GM18867 (cell line): ENCODE measurements at regions not wholly inside any gene's neighbourhood (a gene's known extent, or its start where the extent isn't known, plus 50 kb on each side); places are given as distances from the start of the nearest gene placed in this dataset.
A peak's percentile ranks its signal among the peaks of the same experiment; 100 is the strongest.

Experiments used
- ATAC-seq: cut with Tn5 transposase; IDR thresholded peaks from one replicate; pipeline ENCODE4 v1.9.1; 2021; ENCODE audit warnings: mild to moderate bottlenecking, moderate library complexity; ENCODE audit not compliant: unreplicated experiment

GRCh38 chr5:143511736-143512135 is 108.2 kb upstream of the NR3C1 start:
- no peak for ATAC-seq

DNA sequence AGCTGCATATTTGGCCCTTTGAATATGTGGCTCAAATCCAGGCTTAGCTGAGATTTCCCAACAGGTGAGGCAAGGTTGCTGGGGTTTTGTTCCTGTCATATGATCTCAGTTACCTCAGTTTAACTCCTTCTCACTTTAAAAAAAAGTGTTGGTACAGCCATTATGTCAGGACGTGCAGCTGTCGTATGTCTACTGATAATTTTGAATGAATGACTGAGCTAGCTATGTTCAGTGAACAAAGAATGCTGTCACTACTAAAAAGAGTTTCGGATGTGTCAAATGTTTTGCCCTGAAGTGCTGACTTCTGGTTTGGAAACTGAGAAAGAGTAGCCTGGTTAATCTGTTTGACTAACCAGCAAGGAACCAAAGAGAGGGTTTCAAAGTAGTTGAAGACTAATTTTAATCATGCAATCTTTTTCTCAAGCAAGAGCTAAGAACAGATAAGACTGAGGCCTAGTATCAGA is 106.3 kb upstream of the NR3C1 start:
- peak; percentile 96 for ATAC-seq

DNA sequence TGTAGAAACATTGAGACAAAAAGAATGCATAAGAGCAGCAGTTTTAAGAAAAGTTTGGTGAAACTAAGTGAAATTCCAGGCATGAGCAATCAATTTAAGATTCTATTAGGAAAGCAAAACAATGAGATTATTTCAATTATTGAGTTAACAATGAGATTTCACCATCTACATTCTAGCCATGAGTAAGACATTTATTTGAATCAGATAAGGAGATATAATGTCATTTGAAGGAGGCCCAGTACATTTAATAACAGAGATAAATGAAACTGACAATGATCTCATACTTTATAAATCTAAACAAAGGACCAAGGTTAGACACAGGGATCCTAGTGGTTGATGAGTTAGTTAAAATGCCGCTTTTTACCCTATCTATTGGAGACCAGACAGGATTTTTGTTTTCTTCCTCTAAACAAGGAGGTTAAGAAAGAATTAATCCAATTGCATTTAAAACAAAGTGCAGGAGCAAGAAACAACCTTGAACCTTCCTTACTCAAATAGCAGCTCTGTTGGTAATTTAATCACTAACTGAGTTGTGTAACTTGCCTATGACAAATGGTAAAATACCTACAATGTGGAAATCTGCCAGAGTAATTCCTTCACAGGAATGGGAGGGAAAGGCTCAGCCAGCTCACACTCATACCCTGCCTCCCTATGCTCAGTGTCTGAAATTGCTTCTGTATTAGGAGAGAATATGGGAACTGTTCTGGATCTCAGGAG is 103.5 kb upstream of the NR3C1 start:
- no peak for ATAC-seq

GRCh38 chr5:143505934-143506333 is 102.4 kb upstream of the NR3C1 start:
- no peak for ATAC-seq

GRCh38 chr5:143505354-143505753 is 101.9 kb upstream of the NR3C1 start:
- no peak for ATAC-seq

DNA sequence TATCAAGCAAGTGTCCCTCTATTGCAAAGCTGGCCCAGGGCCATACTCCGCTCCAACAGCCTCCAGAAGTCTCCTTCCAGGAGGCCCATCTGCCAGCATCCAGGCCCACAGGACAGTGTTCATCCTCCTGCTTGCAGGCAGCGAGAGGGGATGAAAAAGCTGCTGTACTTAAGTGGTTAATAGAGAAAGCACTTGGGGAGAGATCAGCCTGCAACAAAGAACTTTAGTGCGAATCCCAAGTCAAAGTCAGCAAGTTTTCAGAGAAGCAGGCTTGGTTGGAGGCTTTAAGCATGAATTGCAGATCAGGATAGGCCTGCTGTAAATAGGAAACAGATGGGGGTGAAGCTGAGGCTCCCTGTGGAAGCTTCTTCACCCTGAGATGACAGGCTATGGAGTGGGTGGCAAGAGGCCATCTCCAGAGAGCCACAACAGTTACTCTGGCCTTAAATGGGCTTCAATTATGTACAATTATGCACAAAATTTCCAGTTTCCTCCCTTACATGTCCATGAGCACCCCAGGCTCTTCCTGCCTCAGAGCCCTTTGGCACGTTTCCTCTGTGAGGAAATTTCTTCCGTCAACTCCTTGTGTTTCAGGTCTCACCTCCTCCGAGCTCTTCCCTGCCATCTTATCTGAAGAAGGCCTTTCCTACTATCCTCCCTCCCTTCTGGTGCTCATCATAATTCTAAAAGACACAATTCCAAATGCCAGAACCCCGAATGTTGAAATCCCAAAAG is 98.0 kb upstream of the NR3C1 start:
- no peak for ATAC-seq

DNA sequence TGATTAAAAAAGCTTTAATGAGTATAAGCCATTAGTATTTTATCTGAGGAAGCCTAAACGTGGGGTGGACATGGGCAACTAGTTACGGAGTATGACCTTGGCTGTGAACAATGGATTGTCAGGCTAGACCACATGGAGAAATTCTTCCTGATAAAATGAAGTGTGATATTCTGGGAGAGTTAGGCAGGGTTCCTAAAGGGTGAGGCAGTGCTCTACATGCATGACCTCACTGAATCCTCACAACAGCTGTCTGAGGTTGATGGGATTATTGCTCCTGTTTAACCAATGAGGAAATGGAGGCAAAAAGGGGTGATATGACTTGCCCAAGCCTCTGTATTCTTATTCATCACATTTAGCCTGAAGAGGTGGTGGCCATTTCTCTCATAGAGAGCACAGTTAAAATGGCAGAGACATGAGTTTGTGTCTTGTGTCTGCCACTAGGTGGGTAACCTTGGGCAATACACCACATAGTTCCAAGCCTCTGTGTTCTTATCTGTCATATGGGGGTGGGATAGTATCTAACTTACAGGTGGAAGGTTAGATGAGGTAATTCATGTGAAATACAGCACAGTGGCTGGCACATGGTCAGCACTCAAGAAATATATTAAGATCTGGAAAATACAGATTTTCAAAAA is 96.1 kb upstream of the NR3C1 start:
- ATAC-seq: no peak

GRCh38 chr5:143498821-143499220 is 95.3 kb upstream of the NR3C1 start:
- no peak for ATAC-seq

- no peak for ATAC-seq
Observed at GRCh38 chr5:143497749-143498148, 94.3 kb upstream of the NR3C1 start.

GRCh38 chr5:143496943-143497342 is 93.5 kb upstream of the NR3C1 start:
- ATAC-seq: no peak

DNA sequence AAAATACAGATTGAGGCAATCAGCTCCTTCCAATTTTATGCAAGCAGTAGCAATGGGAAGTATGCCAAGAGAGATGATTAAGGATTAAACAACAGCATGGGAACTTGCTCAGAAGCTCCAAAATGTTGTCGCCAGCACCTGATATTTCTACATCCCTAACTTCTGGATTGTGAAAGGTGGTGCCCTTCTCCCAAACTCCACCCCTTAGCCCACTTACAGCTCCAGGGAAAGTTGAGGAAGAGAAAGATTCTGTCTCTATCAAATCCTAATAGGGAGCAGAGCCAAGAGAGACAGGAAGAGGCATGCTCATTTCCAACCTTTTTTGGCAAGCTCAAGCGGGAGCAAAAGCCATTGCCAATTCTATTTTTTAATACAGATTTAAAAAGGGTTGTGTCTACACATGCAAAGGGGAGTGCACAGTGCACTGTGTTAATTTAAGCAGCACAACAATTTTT is 92.4 kb upstream of the NR3C1 start:
- no peak for ATAC-seq

DNA sequence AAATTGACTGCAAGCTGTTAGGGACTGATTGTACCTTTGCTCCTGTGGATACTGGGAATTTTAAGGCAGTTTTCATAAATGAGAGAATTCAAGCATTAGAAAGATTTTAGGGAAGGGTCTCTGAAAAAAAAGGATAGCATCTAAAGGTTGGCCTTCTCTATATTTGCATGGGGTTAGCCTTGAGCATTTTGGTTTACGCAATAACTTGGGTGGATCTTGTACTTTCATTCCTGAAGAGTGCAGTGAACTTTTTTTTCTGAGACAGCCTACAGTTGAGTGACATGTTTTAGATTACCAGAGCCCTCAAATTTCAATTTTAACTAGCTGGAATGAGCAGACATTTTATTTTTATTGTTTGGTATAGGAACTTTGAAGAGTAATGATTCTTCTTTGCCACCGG is 91.6 kb upstream of the NR3C1 start:
- no peak for ATAC-seq

DNA sequence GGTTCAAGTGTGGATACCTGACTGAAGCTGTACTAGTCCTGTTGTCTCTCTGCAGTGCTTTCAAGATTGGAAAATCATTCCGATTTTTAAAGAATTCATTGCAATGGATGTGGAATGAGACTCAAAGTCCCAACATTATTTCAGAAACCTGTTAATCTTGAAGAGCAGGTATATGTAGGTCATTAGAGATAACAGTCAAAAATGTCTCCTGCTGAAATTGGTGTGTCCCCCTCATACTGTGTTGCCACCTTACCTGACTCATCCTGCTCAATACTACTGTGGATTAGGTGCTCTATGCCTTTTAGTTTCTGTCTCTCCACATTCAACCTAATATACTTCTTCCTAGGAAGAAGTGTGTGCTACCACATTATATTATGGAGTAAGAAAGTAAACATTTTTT is 91.1 kb upstream of the NR3C1 start:
- no peak for ATAC-seq

GRCh38 chr5:143494162-143494561 is 90.7 kb upstream of the NR3C1 start:
- no peak for ATAC-seq

GRCh38 chr5:143492783-143493182 is 89.3 kb upstream of the NR3C1 start:
- ATAC-seq: no peak

- no peak for ATAC-seq
Observed at GRCh38 chr5:143491646-143492045, 88.2 kb upstream of the NR3C1 start.

DNA sequence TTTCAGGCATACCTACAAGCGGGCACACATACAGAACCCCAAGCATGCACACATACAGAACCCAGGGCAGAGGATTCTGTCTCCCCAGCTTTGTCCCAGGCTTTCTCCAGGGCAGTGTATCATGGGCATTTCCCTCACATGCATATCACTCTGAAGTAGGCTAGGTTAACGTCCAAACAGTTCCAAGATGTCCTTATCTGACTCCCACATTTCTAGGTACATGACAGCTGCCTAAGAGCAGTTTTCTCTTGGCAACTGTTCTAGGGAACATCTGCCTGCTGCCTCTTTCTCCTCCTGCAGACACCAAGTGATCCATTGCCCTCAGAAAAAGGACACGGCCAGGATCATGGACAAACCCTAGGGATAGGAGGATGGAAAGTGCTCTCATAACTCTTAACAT is 84.9 kb upstream of the NR3C1 start:
- no peak for ATAC-seq

DNA sequence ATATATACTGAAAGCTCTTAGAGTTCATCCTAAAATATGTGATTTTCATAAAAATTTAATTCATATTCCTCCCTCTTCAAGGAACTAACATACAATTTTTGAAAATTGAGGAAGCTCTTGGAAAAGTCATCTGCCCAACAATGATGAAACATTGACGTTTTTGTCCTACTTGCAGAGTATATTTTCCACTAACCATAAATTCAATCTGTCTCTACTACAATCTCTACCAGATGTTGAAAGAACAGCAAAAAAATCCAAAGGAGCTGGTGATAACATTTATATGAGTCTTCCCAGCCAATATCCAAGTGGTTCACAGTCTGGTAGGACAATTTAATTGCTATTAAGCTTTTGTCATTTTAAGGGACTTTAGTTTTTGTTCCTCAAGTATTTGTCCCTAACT is 81.1 kb upstream of the NR3C1 start:
- ATAC-seq: no peak

DNA sequence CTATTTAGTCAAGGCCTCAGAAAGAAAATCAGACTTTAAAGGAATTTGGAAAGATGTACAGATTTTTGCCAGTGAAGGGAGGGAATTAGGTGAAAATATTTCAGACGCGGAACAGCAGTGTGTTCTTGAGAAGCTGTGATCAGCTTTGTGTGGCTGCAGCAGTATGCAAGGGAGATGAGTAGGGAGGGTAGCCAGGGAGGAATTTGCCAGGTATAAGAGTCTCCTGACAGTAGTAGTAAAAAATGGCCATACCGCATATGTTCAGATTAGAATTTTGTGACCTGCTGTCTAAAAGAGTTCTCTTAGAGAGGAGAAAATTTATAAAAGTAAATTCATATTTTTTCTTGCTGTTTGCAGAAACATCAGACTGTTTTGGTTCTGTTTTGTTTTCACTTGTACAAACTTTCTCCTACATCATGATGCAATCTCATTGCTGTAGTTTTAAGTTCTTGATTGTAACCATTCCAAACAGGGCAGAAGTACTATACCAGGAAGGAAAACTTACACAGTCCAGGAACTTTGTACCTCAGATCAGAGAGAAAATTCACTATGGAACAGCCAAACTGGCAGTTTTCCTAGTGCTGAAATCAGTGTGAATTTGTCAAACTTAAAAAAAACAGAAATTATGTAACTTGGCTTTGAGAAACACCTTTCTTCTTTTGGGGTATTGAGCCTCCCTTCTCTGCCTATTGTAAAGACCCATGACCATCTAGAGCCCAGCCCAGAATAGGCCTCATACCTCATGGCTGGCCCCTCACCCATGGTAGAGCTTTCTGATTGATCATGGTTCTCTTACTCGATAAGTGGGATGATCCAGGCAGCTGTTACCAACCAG is 78.4 kb upstream of the NR3C1 start:
- ATAC-seq: no peak

- ATAC-seq: no peak
Observed at GRCh38 chr5:143480001-143480400, 76.5 kb upstream of the NR3C1 start.

GRCh38 chr5:143479394-143479793 is 75.9 kb upstream of the NR3C1 start:
- no peak for ATAC-seq
